HG03520 (cell line): ENCODE measurements at regions not wholly inside any gene's neighbourhood (a gene's known extent, or its start where the extent isn't known, plus 50 kb on each side); places are given as distances from the start of the nearest gene placed in this dataset.

Experiments
- ATAC-seq: cut with Tn5 transposase; IDR thresholded peaks from one replicate; pipeline ENCODE4 v1.9.1; 2021; ENCODE audit warnings: mild to moderate bottlenecking, moderate library complexity; ENCODE audit not compliant: unreplicated experiment

GRCh38 chr5:88489364-88489763, 220.7 kb upstream of the TMEM161B start:
- no peak for ATAC-seq

GRCh38 chr5:88488561-88488960, 219.9 kb upstream of the TMEM161B start:
- no peak for ATAC-seq

- no peak for ATAC-seq
These were observed 219.5 kb upstream of the TMEM161B start for GRCh38 chr5:88488130-88488529.

GRCh38 chr5:88487066-88487465, 218.4 kb upstream of the TMEM161B start:
- ATAC-seq = no peak

- no peak for ATAC-seq
These were observed 217.8 kb upstream of the TMEM161B start for GRCh38 chr5:88486431-88486830.

- ATAC-seq = no peak
These were observed 216.9 kb upstream of the TMEM161B start for GRCh38 chr5:88485531-88485930.

GRCh38 chr5:88483964-88484672, 215.5 kb upstream of the TMEM161B start:
- ATAC-seq = no peak

GRCh38 chr5:88480801-88481499, 212.3 kb upstream of the TMEM161B start:
- no peak for ATAC-seq

- ATAC-seq = no peak
These were observed 211.6 kb upstream of the TMEM161B start for GRCh38 chr5:88480245-88480644.

GRCh38 chr5:88474574-88474973, 205.9 kb upstream of the TMEM161B start:
- ATAC-seq = no peak

GRCh38 chr5:88470745-88471144, 202.1 kb upstream of the TMEM161B start:
- no peak for ATAC-seq

- ATAC-seq = no peak
These were observed 191.3 kb upstream of the TMEM161B start for GRCh38 chr5:88459971-88460370.

GRCh38 chr5:88452820-88453219, 184.2 kb upstream of the TMEM161B start:
- no peak for ATAC-seq

GRCh38 chr5:88450239-88450638, 181.6 kb upstream of the TMEM161B start:
- ATAC-seq = no peak

- ATAC-seq = no peak
These were observed 169.4 kb upstream of the TMEM161B start for GRCh38 chr5:88438006-88438405.

- ATAC-seq = no peak
These were observed 167.6 kb upstream of the TMEM161B start for GRCh38 chr5:88436290-88436689.

GRCh38 chr5:88428633-88429032, 160.0 kb upstream of the TMEM161B start:
- no peak for ATAC-seq

GRCh38 chr5:88426441-88426840, 157.8 kb upstream of the TMEM161B start:
- ATAC-seq = no peak

- no peak for ATAC-seq
These were observed 156.5 kb upstream of the TMEM161B start for GRCh38 chr5:88425124-88425523.

- ATAC-seq = no peak
These were observed 151.3 kb upstream of the TMEM161B start for GRCh38 chr5:88419931-88420330.

- ATAC-seq = no peak
These were observed 138.7 kb upstream of the TMEM161B start for GRCh38 chr5:88407341-88407740.

- no peak for ATAC-seq
These were observed 137.1 kb upstream of the TMEM161B start for GRCh38 chr5:88405783-88406182.

- no peak for ATAC-seq
These were observed 135.8 kb upstream of the TMEM161B start for GRCh38 chr5:88404405-88404804.
